GM21717 (cell line): ENCODE measurements at regions not wholly inside any gene's neighbourhood (a gene's known extent, or its start where the extent isn't known, plus 50 kb on each side); places are given as distances from the start of the nearest gene placed in this dataset.

Experiments
- ATAC-seq: cut with Tn5 transposase; IDR thresholded peaks from one replicate; pipeline ENCODE4 v1.9.1; 2021; ENCODE audit warnings: mild to moderate bottlenecking, moderate library complexity; ENCODE audit not compliant: unreplicated experiment

GRCh38 chr1:5393603-5394002 is 598.6 kb downstream of the NPHP4 start:
- ATAC-seq, result no peak

GRCh38 chr1:5393146-5393545 is 599.1 kb downstream of the NPHP4 start:
- no peak for ATAC-seq

GRCh38 chr1:5391725-5392124 is 600.5 kb downstream of the NPHP4 start:
- no peak for ATAC-seq

GRCh38 chr1:5390504-5390903 is 601.7 kb downstream of the NPHP4 start:
- no peak for ATAC-seq

GRCh38 chr1:5389101-5389885 is 602.9 kb downstream of the NPHP4 start:
- ATAC-seq, result no peak

- no peak for ATAC-seq
Observed at GRCh38 chr1:5388622-5389021, 603.6 kb downstream of the NPHP4 start.

- ATAC-seq, result no peak
Observed at GRCh38 chr1:5386371-5386770, 605.9 kb downstream of the NPHP4 start.

GRCh38 chr1:5385956-5386355 is 606.3 kb downstream of the NPHP4 start:
- ATAC-seq, result no peak

GRCh38 chr1:5385096-5385799 is 607.0 kb downstream of the NPHP4 start:
- no peak for ATAC-seq

GRCh38 chr1:5381491-5381890 is 610.7 kb downstream of the NPHP4 start:
- no peak for ATAC-seq

- ATAC-seq, result no peak
Observed at GRCh38 chr1:5379176-5379759, 613.0 kb downstream of the NPHP4 start.

GRCh38 chr1:5376538-5377247 is 615.5 kb downstream of the NPHP4 start:
- ATAC-seq, result no peak

- no peak for ATAC-seq
Observed at GRCh38 chr1:5375481-5375880, 616.7 kb downstream of the NPHP4 start.

- no peak for ATAC-seq
Observed at GRCh38 chr1:5374192-5374591, 618.0 kb downstream of the NPHP4 start.

GRCh38 chr1:5373281-5373680 is 618.9 kb downstream of the NPHP4 start:
- ATAC-seq, result no peak

- no peak for ATAC-seq
Observed at GRCh38 chr1:5371270-5371669, 621.0 kb downstream of the NPHP4 start.

GRCh38 chr1:5370311-5370710 is 621.9 kb downstream of the NPHP4 start:
- ATAC-seq, result no peak

- no peak for ATAC-seq
Observed at GRCh38 chr1:5369223-5369622, 623.0 kb downstream of the NPHP4 start.

GRCh38 chr1:5368201-5368600 is 624.0 kb downstream of the NPHP4 start:
- ATAC-seq, result no peak

- ATAC-seq, result no peak
Observed at GRCh38 chr1:5367306-5367705, 624.9 kb downstream of the NPHP4 start.

GRCh38 chr1:5365751-5366150 is 626.5 kb downstream of the NPHP4 start:
- ATAC-seq, result no peak
